SIG-M5 (cell line): ENCODE measurements at regions not wholly inside any gene's neighbourhood (a gene's known extent, or its start where the extent isn't known, plus 50 kb on each side); places are given as distances from the start of the nearest gene placed in this dataset.
"Not testable (repeated sequence)": the region's sequence is repeated elsewhere in the genome, so short reads cannot be mapped to it uniquely, and the experiment has no call there.

Source experiments
- DNase-seq: peaks from one replicate; lab custom pipeline; 2025; lab: John Stamatoyannopoulos, UW

DNA sequence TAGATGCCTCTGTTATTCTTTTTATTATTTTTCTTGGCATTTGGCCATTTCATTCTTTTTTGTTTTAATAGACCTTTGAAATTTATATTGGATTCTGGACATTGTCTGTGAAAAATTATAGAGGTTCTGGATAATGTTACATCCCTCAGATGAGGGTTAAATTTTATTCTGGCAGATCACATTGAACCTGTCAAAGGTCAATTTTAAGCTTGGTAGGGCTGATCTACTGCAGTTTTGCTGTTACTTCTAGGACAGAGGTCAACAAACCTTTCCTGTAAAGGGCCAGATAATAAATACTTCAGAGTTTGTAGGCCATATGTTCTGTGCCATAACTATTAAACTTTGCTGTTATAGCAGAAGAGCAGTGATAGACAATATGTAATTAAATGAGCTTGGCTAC, 318.9 kb upstream of the DPPA4 start:
- no peak for DNase-seq

DNA sequence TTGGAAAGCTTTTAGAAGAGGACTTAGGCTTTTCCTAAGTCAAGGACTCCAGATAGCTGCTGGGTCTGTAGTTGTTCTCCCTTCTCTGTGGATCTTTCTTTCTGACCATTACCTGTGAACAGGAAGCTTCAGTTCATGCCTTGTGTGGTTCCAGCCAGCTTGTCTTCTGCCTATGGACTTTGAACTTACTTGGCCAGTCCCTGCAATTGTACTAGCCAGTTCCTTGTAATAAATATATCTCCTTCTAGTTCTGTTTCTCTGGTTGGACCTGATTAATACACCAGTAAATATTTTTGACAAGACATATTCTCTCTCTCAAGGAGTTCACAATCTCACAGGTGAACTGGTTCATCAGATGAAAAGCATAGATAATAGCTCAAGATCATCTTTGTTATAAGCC, 341.3 kb upstream of the DPPA4 start:
- no peak for DNase-seq

DNA sequence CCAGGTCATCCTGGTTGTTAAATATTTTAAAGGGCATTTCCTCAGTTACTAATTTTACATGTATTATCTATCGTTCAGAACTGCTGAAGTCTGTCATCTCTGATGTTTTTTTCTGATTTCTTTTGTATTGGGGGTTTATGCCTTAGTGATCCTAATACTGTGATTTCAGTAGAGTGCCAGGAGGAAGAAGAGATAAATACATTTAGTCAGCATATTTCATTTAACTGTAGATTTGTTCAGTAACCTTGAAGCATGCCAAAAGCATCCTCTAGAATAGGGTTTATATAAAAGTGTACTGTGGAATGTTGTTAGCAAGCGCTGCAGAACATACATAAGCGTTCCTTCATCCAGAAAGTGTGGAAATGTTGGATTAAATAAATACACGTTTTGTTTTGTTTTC, 342.3 kb upstream of the DPPA4 start:
- DNase-seq = no peak

DNA sequence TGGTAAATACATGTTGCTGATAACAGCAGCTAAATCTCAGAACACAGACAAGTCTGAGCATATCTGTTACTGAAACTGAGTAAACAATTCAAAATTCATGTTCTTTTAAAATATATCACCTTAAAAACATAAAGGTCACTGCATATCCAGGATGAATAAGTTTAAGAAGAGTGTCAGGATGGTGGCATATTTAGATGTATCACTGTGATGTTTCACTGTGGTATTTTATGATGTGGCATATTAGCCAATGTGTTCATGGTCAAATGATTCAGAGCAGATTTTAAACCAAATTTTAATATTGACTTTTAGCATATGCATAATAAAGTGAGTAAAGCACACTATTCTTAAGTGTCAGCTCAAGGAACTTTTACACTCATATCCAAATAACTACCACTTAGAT, 346.4 kb upstream of the DPPA4 start:
- no peak for DNase-seq

GRCh38 chr3:109685084-109686079, 348.0 kb upstream of the DPPA4 start:
- no peak for DNase-seq

DNA sequence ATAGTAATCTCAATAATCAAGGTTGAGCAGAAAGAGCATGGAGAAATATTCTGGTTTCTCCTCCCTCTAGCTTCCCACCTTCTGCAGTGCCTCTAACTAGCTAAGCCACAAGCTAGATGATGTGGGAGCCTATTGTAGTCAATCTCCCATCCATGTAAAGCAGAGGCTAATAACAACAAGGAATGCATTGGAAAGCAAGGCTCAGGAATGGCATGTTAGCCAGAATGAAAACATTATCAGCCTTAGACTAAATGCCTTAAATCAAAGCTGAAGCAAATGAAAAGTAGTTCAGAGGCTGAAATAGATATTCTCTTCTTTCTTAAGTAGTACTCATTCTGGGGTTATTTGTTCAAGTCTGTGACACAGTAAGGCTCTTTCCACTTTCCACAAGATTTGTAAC, 350.3 kb upstream of the DPPA4 start:
- no peak for DNase-seq

GRCh38 chr3:109696932-109697331, 359.6 kb upstream of the DPPA4 start:
- no peak for DNase-seq

- DNase-seq = no peak
Observed at GRCh38 chr3:109702252-109702651, 364.9 kb upstream of the DPPA4 start.

- no peak for DNase-seq
Observed at GRCh38 chr3:109702976-109703375, 365.6 kb upstream of the DPPA4 start.

DNA sequence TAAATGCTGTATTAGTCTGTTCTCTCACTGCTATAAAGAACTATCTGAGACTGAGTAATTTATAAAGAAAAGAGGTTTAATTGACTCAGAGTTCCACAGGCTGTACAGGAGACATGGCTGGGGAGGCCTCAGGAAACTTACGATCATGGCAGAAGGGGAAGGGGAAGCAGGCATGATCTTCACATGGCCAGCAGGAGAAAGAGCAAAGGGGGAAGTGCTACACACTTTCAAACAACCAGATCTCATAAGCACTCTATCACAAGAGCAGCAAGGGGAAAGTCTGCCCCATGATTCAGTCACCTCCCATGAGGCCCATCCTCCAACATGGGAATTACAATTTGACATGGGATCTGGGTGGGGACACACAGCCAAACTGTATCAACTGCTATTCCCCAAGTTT, 367.8 kb upstream of the DPPA4 start:
- not testable (repeated sequence) for DNase-seq

- DNase-seq = no peak
Observed at GRCh38 chr3:109707617-109708016, 370.3 kb upstream of the DPPA4 start.

GRCh38 chr3:109713288-109713687, 375.9 kb upstream of the DPPA4 start:
- no peak for DNase-seq

DNA sequence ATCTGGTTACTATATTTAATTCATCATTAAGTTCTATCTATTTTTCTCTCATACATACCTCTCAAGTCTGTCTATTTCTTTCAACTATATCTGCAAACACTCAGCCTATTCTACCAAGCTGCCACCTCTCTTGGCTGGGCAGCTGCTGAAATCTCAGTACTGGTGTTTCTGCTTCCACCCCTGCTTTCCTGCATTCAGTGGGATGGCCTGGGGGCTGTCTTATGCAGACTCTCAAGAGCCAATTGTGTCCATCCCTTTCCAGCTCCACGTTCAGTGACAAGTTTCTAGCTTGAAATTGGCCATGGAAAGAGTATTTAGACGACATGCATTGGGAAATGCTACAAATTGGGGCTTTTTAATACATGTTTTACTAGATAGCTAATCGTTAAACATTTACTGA, 378.4 kb upstream of the DPPA4 start:
- DNase-seq = no peak

DNA sequence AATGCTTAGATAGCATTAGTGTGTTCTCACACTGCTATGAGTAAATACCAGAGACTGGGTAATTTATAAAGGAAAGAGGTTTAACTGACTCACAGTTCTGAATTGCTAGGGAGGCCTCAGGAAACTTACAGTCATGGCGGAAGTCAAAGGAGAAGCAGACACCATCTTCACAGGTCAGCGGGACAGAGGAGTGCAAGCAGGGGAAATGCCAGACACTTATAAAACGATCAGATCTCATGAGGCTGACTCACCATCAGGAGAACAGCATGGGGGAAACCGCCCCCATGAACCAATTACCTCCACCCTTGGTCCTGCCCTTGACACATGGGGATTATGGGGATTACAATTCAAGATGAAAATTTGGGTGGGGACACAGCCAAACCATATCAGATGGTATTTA, 381.5 kb upstream of the DPPA4 start:
- no peak for DNase-seq

GRCh38 chr3:109728861-109729494, 391.6 kb upstream of the DPPA4 start:
- no peak for DNase-seq

DNA sequence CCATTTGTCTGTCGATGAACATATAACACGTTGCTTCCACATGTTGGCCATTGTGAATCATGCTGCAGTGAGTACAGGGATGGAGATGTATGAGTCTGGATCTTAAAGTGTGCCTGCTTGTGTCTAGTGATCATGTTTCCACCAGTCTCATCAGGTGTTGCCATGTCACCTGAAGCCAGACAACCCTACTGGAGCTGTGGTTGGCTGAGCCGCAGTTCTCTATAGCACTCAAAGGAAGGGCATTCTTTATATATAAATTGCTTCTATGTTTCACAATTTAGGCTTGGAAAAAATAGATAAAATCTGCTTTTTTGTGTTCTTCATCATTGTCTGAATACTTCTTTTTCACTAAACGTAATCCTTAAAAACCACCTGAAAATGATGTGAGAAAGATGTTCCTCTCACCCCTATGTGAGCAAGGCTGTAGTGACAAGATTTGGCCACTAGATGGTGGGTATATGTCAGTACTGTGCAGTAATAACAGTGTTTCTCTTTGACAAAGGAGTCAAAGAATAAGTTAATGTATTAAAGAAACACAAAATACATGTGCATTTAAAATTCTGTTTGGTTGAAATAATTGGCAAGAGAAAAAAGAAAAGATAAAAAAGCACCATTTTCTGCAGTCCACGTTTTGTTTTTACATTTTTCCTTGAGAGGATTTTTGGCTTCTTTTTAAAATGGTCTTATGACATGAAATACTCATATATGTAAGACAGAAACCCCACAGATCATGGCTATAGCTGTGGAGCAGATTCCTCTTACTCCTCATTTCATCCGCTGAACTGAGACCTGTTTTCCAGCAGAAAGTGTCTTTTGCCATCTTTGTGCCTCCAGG, 394.5 kb upstream of the DPPA4 start:
- no peak for DNase-seq

- DNase-seq = no peak
Observed at GRCh38 chr3:109743981-109744380, 406.6 kb upstream of the DPPA4 start.

DNA sequence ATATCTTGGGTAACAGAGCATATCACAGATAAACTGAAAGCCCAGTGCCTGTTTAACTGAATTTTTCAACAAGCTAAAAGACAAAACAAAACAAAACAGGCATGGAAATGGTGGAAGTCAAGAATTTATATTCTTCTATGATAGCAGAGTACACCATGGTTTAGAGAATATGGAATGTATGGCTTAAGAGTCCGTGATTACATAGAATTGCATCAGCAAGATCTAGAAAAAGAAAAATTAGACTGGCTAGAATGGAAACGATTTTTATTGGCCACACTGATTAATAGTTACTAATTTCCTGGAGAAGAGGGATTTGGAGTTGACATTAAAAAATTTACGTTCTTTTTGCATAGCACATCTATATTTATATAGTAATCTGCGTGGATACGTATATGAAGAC, 435.2 kb upstream of the DPPA4 start:
- DNase-seq = no peak

DNA sequence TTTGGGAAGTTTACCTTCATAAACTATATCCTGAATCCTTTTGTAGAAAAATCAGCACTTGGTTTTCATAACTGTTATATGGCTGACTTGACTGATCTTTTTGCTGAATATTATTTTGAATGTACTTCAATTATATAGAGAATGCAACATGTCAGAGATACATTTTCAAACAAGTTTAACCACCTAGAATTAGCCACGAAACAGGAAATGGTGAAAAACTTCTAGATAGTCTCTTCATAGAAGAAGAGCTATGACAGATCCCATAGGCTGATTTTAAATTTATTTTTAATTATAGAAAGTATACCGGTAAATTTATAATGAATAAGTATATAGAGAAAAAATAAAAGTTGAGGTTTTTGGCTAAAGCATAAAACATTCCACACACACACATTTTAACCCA, 436.8 kb upstream of the DPPA4 start:
- DNase-seq = no peak

DNA sequence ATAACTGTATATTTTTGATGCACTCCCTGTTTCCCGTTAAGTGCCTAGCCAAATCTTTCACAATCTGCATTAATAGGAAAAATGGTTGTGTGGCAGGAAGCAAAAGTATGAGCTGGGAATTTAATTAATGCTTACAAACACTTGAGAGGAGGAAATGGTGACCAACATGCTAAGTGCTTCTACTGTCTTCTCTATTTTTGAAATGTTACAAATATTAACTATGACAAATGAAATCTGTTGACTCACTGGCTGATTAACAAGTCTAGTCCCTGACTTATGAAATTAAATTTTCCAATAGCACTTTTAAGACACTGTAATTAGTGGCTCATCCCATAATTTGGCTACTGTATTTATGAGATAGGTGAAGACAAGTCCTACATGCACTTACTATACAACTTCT, 446.9 kb upstream of the DPPA4 start:
- no peak for DNase-seq

- no peak for DNase-seq
Observed at GRCh38 chr3:109784852-109785631, 447.7 kb upstream of the DPPA4 start.

GRCh38 chr3:109803274-109803673, 465.9 kb upstream of the DPPA4 start:
- no peak for DNase-seq
